A549 (cell line): ENCODE measurements at regions not wholly inside any gene's neighbourhood (a gene's known extent, or its start where the extent isn't known, plus 50 kb on each side); places are given as distances from the start of the nearest gene placed in this dataset.

Source experiments
- ATAC-seq, 2 experiments: fragments of 200-7000 bp in 1 of 2; fragments of >200 bp in 1 of 2; cut with Nextera tagmentation in 1 of 2; cut with Tn5 transposase in 1 of 2; 3 replicates each; pipeline versions ENCODE4 v1.8.0 to v1.9.1; 2018 to 2020; ENCODE audit warnings: mild to moderate bottlenecking in 1 of 2, moderate library complexity in 1 of 2
- CTCF ChIA-PET: fragments of 300-600 bp; sonication (Branson Sonifier 250); formaldehyde crosslinking; extraction: SDS; loops from one replicate; lab custom pipeline; 2021; ENCODE audit warnings: antibody characterized with exemption, inconsistent platforms; lab: Yijun Ruan, JAX
- POLR2A ChIA-PET: fragments of 350-600 bp; formaldehyde crosslinking; extraction: SDS; loops from one replicate; lab custom pipeline; 2021; ENCODE audit warnings: antibody characterized with exemption, inconsistent platforms; lab: Yijun Ruan, JAX
- DNase-seq, 2 experiments: peaks; one replicate each; pipeline versions ENCODE4 v3.0.0 to v3.0.0-alpha.2; 2011 to 2016; ENCODE audit warnings: low read depth in 1 of 2, low spot score in 1 of 2
- FAIRE-seq: peaks from 2 replicates; lab custom pipeline; 2011; peaks lifted over from hg19 to GRCh38; lab: Jason Lieb, UNC
- H3K27ac ChIP-seq, 2 experiments: fragments of >200 bp; sonication (Bioruptor Twin); formaldehyde crosslinking; 3 replicates each; pipeline ENCODE4 v1.5.1; 2016 to 2017
- H3K4me1 ChIP-seq: fragments of >200 bp; sonication (Bioruptor Twin); formaldehyde crosslinking; 3 replicates; pipeline ENCODE4 v1.6.1; 2016
- H3K4me2 ChIP-seq: fragments of >200 bp; sonication (Bioruptor Twin); formaldehyde crosslinking; 3 replicates; pipeline ENCODE4 v1.6.1; 2016
- H3K4me3 ChIP-seq: fragments of >200 bp; sonication (Bioruptor Twin); formaldehyde crosslinking; 3 replicates; pipeline ENCODE4 v1.5.1; 2016
- H3K9me3 ChIP-seq: fragments of >200 bp; sonication (Bioruptor Twin); formaldehyde crosslinking; 3 replicates; pipeline ENCODE4 v1.6.1; 2016
- BHLHE40 ChIP-seq: IDR thresholded peaks from 2 replicates; pipeline ENCODE4 v1.6.1; 2012; ENCODE audit warnings: low read depth, low read length, inconsistent platforms
- CEBPB ChIP-seq, 2 experiments: fragments of >200 bp in 1 of 2; sonication (Bioruptor Twin) in 1 of 2; formaldehyde crosslinking in 1 of 2; IDR thresholded peaks; 2 replicates each; pipeline ENCODE4 v1.6.1; 2012 to 2016
- CHD4 ChIP-seq: fragments of 200-600 bp; sonication (generic); IDR thresholded peaks from 2 replicates; pipeline ENCODE4 v1.6.1; 2016; ENCODE audit warnings: antibody characterized with exemption, mild to moderate bottlenecking, borderline replicate concordance
- EHF ChIP-seq: fragments of 250-450 bp; sonication (Bioruptor Pico); IDR thresholded peaks from 2 replicates; pipeline ENCODE4 v1.5.0; 2020; ENCODE audit warnings: mild to moderate bottlenecking
- FOSB ChIP-seq: fragments of 250-450 bp; sonication (Bioruptor Pico); IDR thresholded peaks from 2 replicates; pipeline ENCODE4 v1.5.0; 2020; ENCODE audit warnings: mild to moderate bottlenecking, moderate library complexity
- FOXS1 ChIP-seq: fragments of 250-450 bp; sonication (Bioruptor Pico); IDR thresholded peaks from 2 replicates; pipeline ENCODE4 v1.5.0; 2020; ENCODE audit warnings: mild to moderate bottlenecking, moderate library complexity
- GATA3 ChIP-seq: IDR thresholded peaks from 2 replicates; pipeline ENCODE4 v1.6.1; 2012; ENCODE audit warnings: borderline replicate concordance
- HDAC2 ChIP-seq: fragments of 200-600 bp; sonication (generic); IDR thresholded peaks from 2 replicates; pipeline ENCODE4 v1.6.1; 2016
- HEYL ChIP-seq: fragments of 250-450 bp; sonication (Bioruptor Pico); IDR thresholded peaks from 2 replicates; pipeline ENCODE4 v1.8.0; 2021; ENCODE audit warnings: mild to moderate bottlenecking, moderate library complexity
- HOXB13 ChIP-seq: fragments of 250-450 bp; sonication (Bioruptor Pico); IDR thresholded peaks from 2 replicates; pipeline ENCODE4 v1.5.0; 2020; ENCODE audit warnings: low read depth, mild to moderate bottlenecking, moderate library complexity
- HOXB5 ChIP-seq: fragments of 250-450 bp; sonication (Bioruptor Pico); IDR thresholded peaks from 2 replicates; pipeline ENCODE4 v1.5.0; 2020; ENCODE audit warnings: mild to moderate bottlenecking, moderate library complexity
- JUN ChIP-seq, 2 experiments: fragments of >200 bp; sonication (Bioruptor Twin); formaldehyde crosslinking; IDR thresholded peaks; 2 replicates in 1 of 2; 3 replicates in 1 of 2; pipeline ENCODE4 v1.6.1; 2016 to 2017
- KDM1A ChIP-seq: fragments of 200-600 bp; sonication (generic); IDR thresholded peaks from 2 replicates; pipeline ENCODE4 v1.6.1; 2016; ENCODE audit warnings: low read depth, mild to moderate bottlenecking
- MAZ ChIP-seq: fragments of 150-350 bp; IDR thresholded peaks from 2 replicates; pipeline ENCODE4 v1.6.1; 2014; ENCODE audit warnings: antibody characterized with exemption, low read depth, low read length, borderline replicate concordance
- MYC ChIP-seq: IDR thresholded peaks from 2 replicates; pipeline ENCODE4 v1.6.1; 2012; ENCODE audit warnings: mild to moderate bottlenecking, inconsistent platforms, low read length, improper control_type of control experiment, borderline replicate concordance
- NFE2L2 ChIP-seq: fragments of 150-350 bp; conservative IDR thresholded peaks from 2 replicates; pipeline ENCODE4 v1.6.1; 2014; ENCODE audit warnings: low read length
- POLR2AphosphoS2 ChIP-seq: conservative IDR thresholded peaks from 2 replicates; pipeline ENCODE4 v1.6.1; 2012; ENCODE audit warnings: low read length, improper control_type of control experiment, inconsistent platforms
- RARB ChIP-seq: fragments of 250-450 bp; sonication (Bioruptor Pico); IDR thresholded peaks from 2 replicates; pipeline ENCODE4 v1.8.0; 2021; ENCODE audit warnings: mild to moderate bottlenecking, moderate library complexity
- RCOR1 ChIP-seq: fragments of 150-350 bp; IDR thresholded peaks from 2 replicates; pipeline ENCODE4 v1.6.1; 2014; ENCODE audit warnings: antibody characterized with exemption, low read length, low read depth
- ZFP36 ChIP-seq: fragments of 450-650 bp; IDR thresholded peaks from 2 replicates; pipeline ENCODE4 v1.6.1; 2014; ENCODE audit warnings: borderline replicate concordance; ENCODE audit not compliant: partially characterized antibody
- ZSCAN20 ChIP-seq: fragments of 250-450 bp; sonication (Bioruptor Pico); IDR thresholded peaks from 2 replicates; pipeline ENCODE4 v1.8.0; 2022; ENCODE audit warnings: mild to moderate bottlenecking, moderate library complexity
- WGBS: methylation state at CpG from one replicate; pipeline ENCODE4 v1.1.6; 2017; ENCODE audit errors: missing lambda C conversion rate; 5-methylcytosine and 5-hydroxymethylcytosine counted together
- TF ChIP-seq, protein P1 (sequence below): IDR thresholded peaks from 2 replicates; pipeline ENCODE4 v1.6.1; 2012; ENCODE audit warnings: low read depth, borderline replicate concordance
- TF ChIP-seq, protein P2 (sequence below): fragments of 200-600 bp; sonication (generic); IDR thresholded peaks from 2 replicates; pipeline ENCODE4 v1.6.1; 2016; ENCODE audit warnings: antibody characterized with exemption, mild to moderate bottlenecking, moderate library complexity
- TF ChIP-seq, protein P3 (sequence below): fragments of 250-450 bp; sonication (Bioruptor Pico); IDR thresholded peaks from 2 replicates; pipeline ENCODE4 v1.5.0; 2021; ENCODE audit warnings: mild to moderate bottlenecking, moderate library complexity, borderline replicate concordance
- TF ChIP-seq, protein P4 (sequence below): fragments of 250-450 bp; sonication (Bioruptor Pico); IDR thresholded peaks from 2 replicates; pipeline ENCODE4 v1.5.0; 2020; ENCODE audit warnings: low read depth, mild to moderate bottlenecking, moderate library complexity
- TF ChIP-seq, protein P5 (sequence below): fragments of >200 bp; sonication (Bioruptor Twin); formaldehyde crosslinking; IDR thresholded peaks from 2 replicates; pipeline ENCODE4 v1.6.1; 2016
- TF ChIP-seq, protein P6 (sequence below): IDR thresholded peaks from 2 replicates; pipeline ENCODE4 v1.6.1; 2012

DNA sequence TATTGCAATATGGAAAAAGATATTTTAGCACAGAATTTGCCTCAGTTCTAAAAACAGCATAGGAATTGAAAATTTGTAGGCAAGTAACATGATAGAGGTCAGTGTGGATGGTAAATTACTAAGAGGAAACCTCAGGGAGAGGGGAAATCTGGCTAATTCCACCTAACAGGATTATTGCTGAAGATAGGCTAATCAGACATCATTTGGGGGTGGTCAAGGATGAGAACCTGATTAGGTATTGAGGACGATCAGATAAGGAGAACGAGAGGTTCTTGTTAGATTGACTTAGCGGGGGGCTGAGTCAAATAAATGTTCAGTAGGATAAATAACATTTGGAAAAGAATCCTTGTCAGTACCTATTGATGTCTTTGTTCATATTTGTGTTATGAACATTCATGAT lies 543.2 kb upstream of the LRRTM4 start:
- ChIA-PET POLR2A (no interaction called here), CTCF (no interaction called here)
- TF ChIP-seq HOXB13 (CRISPR knock-in tag), result no peak
- no peak for TF ChIP-seq GATA3
- TF ChIP-seq MAZ, result no peak
- no peak for TF ChIP-seq RCOR1
- no peak for TF ChIP-seq ZSCAN20
- TF ChIP-seq CHD4, result no peak
- TF ChIP-seq NFE2L2, result no peak
- no peak for TF ChIP-seq HOXB5
- TF ChIP-seq, protein P1, sequence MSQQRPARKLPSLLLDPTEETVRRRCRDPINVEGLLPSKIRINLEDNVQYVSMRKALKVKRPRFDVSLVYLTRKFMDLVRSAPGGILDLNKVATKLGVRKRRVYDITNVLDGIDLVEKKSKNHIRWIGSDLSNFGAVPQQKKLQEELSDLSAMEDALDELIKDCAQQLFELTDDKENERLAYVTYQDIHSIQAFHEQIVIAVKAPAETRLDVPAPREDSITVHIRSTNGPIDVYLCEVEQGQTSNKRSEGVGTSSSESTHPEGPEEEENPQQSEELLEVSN, result no peak
- no peak for TF ChIP-seq JUN (IDR thresholded peaks at IDR 0.05)
- TF ChIP-seq RARB (CRISPR knock-in tag), result no peak
- TF ChIP-seq KDM1A, result no peak
- TF ChIP-seq HEYL (CRISPR knock-in tag), result no peak
- no peak for TF ChIP-seq BHLHE40
- TF ChIP-seq ZFP36, result no peak
- TF ChIP-seq, protein P2, sequence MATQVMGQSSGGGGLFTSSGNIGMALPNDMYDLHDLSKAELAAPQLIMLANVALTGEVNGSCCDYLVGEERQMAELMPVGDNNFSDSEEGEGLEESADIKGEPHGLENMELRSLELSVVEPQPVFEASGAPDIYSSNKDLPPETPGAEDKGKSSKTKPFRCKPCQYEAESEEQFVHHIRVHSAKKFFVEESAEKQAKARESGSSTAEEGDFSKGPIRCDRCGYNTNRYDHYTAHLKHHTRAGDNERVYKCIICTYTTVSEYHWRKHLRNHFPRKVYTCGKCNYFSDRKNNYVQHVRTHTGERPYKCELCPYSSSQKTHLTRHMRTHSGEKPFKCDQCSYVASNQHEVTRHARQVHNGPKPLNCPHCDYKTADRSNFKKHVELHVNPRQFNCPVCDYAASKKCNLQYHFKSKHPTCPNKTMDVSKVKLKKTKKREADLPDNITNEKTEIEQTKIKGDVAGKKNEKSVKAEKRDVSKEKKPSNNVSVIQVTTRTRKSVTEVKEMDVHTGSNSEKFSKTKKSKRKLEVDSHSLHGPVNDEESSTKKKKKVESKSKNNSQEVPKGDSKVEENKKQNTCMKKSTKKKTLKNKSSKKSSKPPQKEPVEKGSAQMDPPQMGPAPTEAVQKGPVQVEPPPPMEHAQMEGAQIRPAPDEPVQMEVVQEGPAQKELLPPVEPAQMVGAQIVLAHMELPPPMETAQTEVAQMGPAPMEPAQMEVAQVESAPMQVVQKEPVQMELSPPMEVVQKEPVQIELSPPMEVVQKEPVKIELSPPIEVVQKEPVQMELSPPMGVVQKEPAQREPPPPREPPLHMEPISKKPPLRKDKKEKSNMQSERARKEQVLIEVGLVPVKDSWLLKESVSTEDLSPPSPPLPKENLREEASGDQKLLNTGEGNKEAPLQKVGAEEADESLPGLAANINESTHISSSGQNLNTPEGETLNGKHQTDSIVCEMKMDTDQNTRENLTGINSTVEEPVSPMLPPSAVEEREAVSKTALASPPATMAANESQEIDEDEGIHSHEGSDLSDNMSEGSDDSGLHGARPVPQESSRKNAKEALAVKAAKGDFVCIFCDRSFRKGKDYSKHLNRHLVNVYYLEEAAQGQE, result no peak
- TF ChIP-seq MYC, result no peak
- under 1% methylated on average over 3 of the region's 3 CpGs for WGBS
- no peaks in the 10 kb centered on the region for H3K4me1 ChIP-seq
- no peak for DNase-seq
- H3K9me3 ChIP-seq, result peaks cover 9% of the 10 kb centered on the region; the same call in 2 of the 3 replicates
- no peak overlapping the region for H3K4me2 ChIP-seq
- FAIRE-seq, result no peak
- H3K4me3 ChIP-seq, result no peak overlapping the region
- no peak overlapping the region for H3K27ac ChIP-seq
- no peak for ATAC-seq

DNA sequence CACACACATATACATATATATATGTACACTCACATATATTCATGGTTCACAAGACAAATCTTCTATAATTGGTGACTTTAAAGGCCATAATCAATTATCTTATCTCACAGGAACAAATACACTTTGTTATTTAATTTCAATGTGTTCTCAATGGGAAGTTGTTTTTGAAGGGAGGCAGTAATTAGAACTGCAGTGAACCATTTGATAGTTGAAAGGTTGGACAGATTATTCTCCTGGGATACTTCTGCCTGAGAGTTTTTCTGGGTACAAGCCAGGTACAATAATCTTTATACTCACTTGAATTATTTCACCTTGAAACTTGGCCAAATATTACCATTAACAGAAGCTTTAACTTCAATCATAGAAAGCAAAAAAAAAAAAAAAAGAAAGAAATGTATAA lies 546.6 kb upstream of the LRRTM4 start:
- DNase-seq, result no peak
- peaks cover 2% of the 10 kb centered on the region; the same call in 1 of the 3 replicates for H3K9me3 ChIP-seq
- FAIRE-seq, result no peak
- TF ChIP-seq CEBPB (IDR thresholded peaks at IDR 0.05) (no peak), POLR2AphosphoS2 (no peak), HDAC2 (no peak), FOXS1 (CRISPR knock-in tag) (no peak), FOSB (no peak), RCOR1 (no peak), BHLHE40 (no peak), EHF (CRISPR knock-in tag) (no peak), HEYL (CRISPR knock-in tag) (no peak)
- TF ChIP-seq, protein P3, sequence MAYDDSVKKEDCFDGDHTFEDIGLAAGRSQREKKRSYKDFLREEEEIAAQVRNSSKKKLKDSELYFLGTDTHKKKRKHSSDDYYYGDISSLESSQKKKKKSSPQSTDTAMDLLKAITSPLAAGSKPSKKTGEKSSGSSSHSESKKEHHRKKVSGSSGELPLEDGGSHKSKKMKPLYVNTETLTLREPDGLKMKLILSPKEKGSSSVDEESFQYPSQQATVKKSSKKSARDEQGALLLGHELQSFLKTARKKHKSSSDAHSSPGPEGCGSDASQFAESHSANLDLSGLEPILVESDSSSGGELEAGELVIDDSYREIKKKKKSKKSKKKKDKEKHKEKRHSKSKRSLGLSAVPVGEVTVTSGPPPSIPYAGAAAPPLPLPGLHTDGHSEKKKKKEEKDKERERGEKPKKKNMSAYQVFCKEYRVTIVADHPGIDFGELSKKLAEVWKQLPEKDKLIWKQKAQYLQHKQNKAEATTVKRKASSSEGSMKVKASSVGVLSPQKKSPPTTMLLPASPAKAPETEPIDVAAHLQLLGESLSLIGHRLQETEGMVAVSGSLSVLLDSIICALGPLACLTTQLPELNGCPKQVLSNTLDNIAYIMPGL, result no peak
- TF ChIP-seq, protein P4, sequence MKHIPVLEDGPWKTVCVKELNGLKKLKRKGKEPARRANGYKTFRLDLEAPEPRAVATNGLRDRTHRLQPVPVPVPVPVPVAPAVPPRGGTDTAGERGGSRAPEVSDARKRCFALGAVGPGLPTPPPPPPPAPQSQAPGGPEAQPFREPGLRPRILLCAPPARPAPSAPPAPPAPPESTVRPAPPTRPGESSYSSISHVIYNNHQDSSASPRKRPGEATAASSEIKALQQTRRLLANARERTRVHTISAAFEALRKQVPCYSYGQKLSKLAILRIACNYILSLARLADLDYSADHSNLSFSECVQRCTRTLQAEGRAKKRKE (CRISPR knock-in tag), result no peak
- TF ChIP-seq, protein P5, sequence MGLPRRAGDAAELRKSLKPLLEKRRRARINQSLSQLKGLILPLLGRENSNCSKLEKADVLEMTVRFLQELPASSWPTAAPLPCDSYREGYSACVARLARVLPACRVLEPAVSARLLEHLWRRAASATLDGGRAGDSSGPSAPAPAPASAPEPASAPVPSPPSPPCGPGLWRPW, result no peak
- TF ChIP-seq, protein P6, sequence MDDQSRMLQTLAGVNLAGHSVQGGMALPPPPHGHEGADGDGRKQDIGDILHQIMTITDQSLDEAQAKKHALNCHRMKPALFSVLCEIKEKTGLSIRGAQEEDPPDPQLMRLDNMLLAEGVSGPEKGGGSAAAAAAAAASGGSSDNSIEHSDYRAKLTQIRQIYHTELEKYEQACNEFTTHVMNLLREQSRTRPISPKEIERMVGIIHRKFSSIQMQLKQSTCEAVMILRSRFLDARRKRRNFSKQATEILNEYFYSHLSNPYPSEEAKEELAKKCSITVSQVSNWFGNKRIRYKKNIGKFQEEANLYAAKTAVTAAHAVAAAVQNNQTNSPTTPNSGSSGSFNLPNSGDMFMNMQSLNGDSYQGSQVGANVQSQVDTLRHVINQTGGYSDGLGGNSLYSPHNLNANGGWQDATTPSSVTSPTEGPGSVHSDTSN, result no peak
- H3K4me1 ChIP-seq, result no peaks in the 10 kb centered on the region
- no peak for ATAC-seq
- no peak overlapping the region for H3K27ac ChIP-seq
- POLR2A ChIA-PET, result no interaction called here
- H3K4me3 ChIP-seq, result no peak overlapping the region
- no peak overlapping the region for H3K4me2 ChIP-seq
- CTCF ChIA-PET, result no interaction called here
